ENCODE measurements at regions not wholly inside any gene's neighbourhood (a gene's known extent, or its start where the extent isn't known, plus 50 kb on each side); places are given as distances from the start of the nearest gene placed in this dataset.
A peak's percentile ranks its signal among the peaks of the same experiment; 100 is the strongest.
"Not testable (repeated sequence)": the region's sequence is repeated elsewhere in the genome, so short reads cannot be mapped to it uniquely, and the experiment has no call there.

GRCh38 chrX:63581906-63582305, 203.1 kb downstream of the ARHGEF9 start:
- no peak for DNase-seq

GRCh38 chrX:63581398-63581797, 203.6 kb downstream of the ARHGEF9 start:
- no peak for DNase-seq

GRCh38 chrX:63576533-63576932, 208.5 kb downstream of the ARHGEF9 start:
- no peak for DNase-seq

GRCh38 chrX:63575700-63576099, 209.3 kb downstream of the ARHGEF9 start:
- DNase-seq: not testable (repeated sequence)

GRCh38 chrX:63566856-63567255, 215.7 kb upstream of the SPIN4 start:
- DNase-seq: no peak

- DNase-seq: peak in 3 of 56 donors; percentile 0 to 1 (median 1)
Observed at GRCh38 chrX:63561425-63561824, 210.3 kb upstream of the SPIN4 start.

GRCh38 chrX:63560601-63561218, 209.6 kb upstream of the SPIN4 start:
- DNase-seq: peak in 54 of 56 donors; percentile 1 to 74 (median 42)

GRCh38 chrX:63551856-63552255, 200.7 kb upstream of the SPIN4 start:
- DNase-seq: no peak

GRCh38 chrX:63530654-63531053, 179.5 kb upstream of the SPIN4 start:
- DNase-seq: no peak

- no peak for DNase-seq
Observed at GRCh38 chrX:63529961-63530360, 178.8 kb upstream of the SPIN4 start.

- no peak for DNase-seq
Observed at GRCh38 chrX:63526863-63527262, 175.7 kb upstream of the SPIN4 start.

- no peak for DNase-seq
Observed at GRCh38 chrX:63525491-63525890, 174.4 kb upstream of the SPIN4 start.

GRCh38 chrX:63519368-63519767, 168.2 kb upstream of the SPIN4 start:
- not testable (repeated sequence) for DNase-seq

- no peak for DNase-seq
Observed at GRCh38 chrX:63514569-63515080, 163.5 kb upstream of the SPIN4 start.

GRCh38 chrX:63513825-63514568, 162.9 kb upstream of the SPIN4 start:
- no peak for DNase-seq

GRCh38 chrX:63511361-63511760, 160.2 kb upstream of the SPIN4 start:
- no peak for DNase-seq

- DNase-seq: no peak
Observed at GRCh38 chrX:63508668-63509067, 157.5 kb upstream of the SPIN4 start.

GRCh38 chrX:63506320-63506719, 155.2 kb upstream of the SPIN4 start:
- DNase-seq: no peak

GRCh38 chrX:63503541-63503940, 152.4 kb upstream of the SPIN4 start:
- DNase-seq: no peak

- no peak for DNase-seq
Observed at GRCh38 chrX:63488546-63489373, 137.6 kb upstream of the SPIN4 start.

- DNase-seq: no peak
Observed at GRCh38 chrX:63475200-63475599, 124.1 kb upstream of the SPIN4 start.

- DNase-seq: no peak
Observed at GRCh38 chrX:63471004-63471403, 119.9 kb upstream of the SPIN4 start.
